ENCODE measurements at regions not wholly inside any gene's neighbourhood (a gene's known extent, or its start where the extent isn't known, plus 50 kb on each side); places are given as distances from the start of the nearest gene placed in this dataset.

GRCh38 chr2:234869969-234870368 is 81.8 kb upstream of the SH3BP4 start:
- ChIA-PET POLR2A (ENCODE audit: partially characterized antibody) (interaction anchor here (1.1 kb wide), 1 partner anchor 15 kb away, joined by 3 read pairs; no protein-coding TSS in a partner anchor), CTCF (ENCODE audit: partially characterized antibody) (interaction anchor here (1.0 to 2.7 kb wide), 2 partner anchors 8 to 12 kb away, joined by 3 to 11 read pairs; no protein-coding TSS in a partner anchor)
- H2BK5ac ChIP-seq (ENCODE audit: low read depth, low read length) = no peak overlapping the region
- H2BK12ac ChIP-seq (ENCODE audit: low read depth, low read length) = no peak overlapping the region
- no peaks in the 10 kb centered on the region for H3K23me2 ChIP-seq (ENCODE audit: low read depth, low read length)
- no peak overlapping the region for H3K23ac ChIP-seq (ENCODE audit: insufficient read length)
- H2BK20ac ChIP-seq (ENCODE audit: low read length) = no peak overlapping the region
- no peaks in the 10 kb centered on the region for H4K20me1 ChIP-seq (replicated peaks in 1 of 2; ENCODE audit: control insufficient read depth in 1 of 2, insufficient read depth in 2 of 2, low read length in 2 of 2)
- H3K79me1 ChIP-seq (ENCODE audit: low read depth, low read length) = no peaks in the 10 kb centered on the region
- H3K18ac ChIP-seq (ENCODE audit: extremely low read depth, low read length) = no peak overlapping the region
- DNase-seq (ENCODE audit: low read depth in 1 of 2, low spot score in 2 of 2) (no peak), FAIRE-seq (no peak)
- H3K14ac ChIP-seq (ENCODE audit: insufficient read length) = no peak overlapping the region
- H3K36me3 ChIP-seq (ENCODE audit: control insufficient read depth in 2 of 4, insufficient read depth in 4 of 4, low read length in 3 of 4) = no peaks in the 10 kb centered on the region
- H3K4ac ChIP-seq (replicated peaks; ENCODE audit: insufficient read length, low read depth, low read length) = no peak overlapping the region
- H4K91ac ChIP-seq (replicated peaks; ENCODE audit: insufficient read length, low read length) = no peak overlapping the region
- H3K4me2 ChIP-seq (ENCODE audit: insufficient read depth in 1 of 2, low read depth in 2 of 2, low read length in 2 of 2) = no peak overlapping the region
- H3K4me1 ChIP-seq (replicated peaks in 1 of 4; ENCODE audit: control insufficient read depth in 3 of 4, insufficient read depth in 4 of 4, low read length in 3 of 4) = no peaks in the 10 kb centered on the region
- H3K9me3 ChIP-seq (ENCODE audit: insufficient read depth in 2 of 2, low read depth in 1 of 2, low read length in 1 of 2) = peaks cover 0 to 4% of the 10 kb centered on the region in 2 experiments; a peak in 2 of 4 replicates
- no peak overlapping the region for H3K9ac ChIP-seq (replicated peaks in 1 of 4; ENCODE audit: extremely low read depth in 1 of 4, low read depth in 3 of 4, low read length in 3 of 4)
- H2BK15ac ChIP-seq (ENCODE audit: low read length) = no peak overlapping the region
- WGBS, 2 experiments (ENCODE audit: extremely low coverage in 1 of 2, insufficient coverage in 1 of 2, insufficient read length in 1 of 2, insufficient replicate concordance in 2 of 2, low coverage in 1 of 2, low lambda C conversion rate in 2 of 2, missing lambda C conversion rate in 1 of 2) = 89% methylated on average over 3 of the region's 3 CpGs; no CpG with 5 or more reads in 1 of the 2 experiments
- no peak overlapping the region for H2AK5ac ChIP-seq (ENCODE audit: low read depth, low read length)
- H3K4me3 ChIP-seq (ENCODE audit: extremely low read depth in 1 of 4, insufficient read depth in 2 of 4, low read depth in 3 of 4, low read length in 4 of 4) = no peak overlapping the region
- H4K5ac ChIP-seq (ENCODE audit: insufficient read length, low read depth, low read length) = no peak overlapping the region
- no peaks in the 10 kb centered on the region for H3K79me2 ChIP-seq (ENCODE audit: control insufficient read depth in 1 of 2, insufficient read depth in 2 of 2, low read length in 2 of 2)
- H3K27me3 ChIP-seq (replicated peaks in 1 of 4; ENCODE audit: control insufficient read depth in 3 of 4, extremely low read depth in 1 of 4, insufficient read depth in 3 of 4, low read length in 3 of 4) = no peaks in the 10 kb centered on the region
- no peak overlapping the region for H3K27ac ChIP-seq (ENCODE audit: low read depth, low read length)
- H4K8ac ChIP-seq (ENCODE audit: extremely low read depth, insufficient read depth, low read length) = no peak overlapping the region
- no peak overlapping the region for H2AFZ ChIP-seq (ENCODE audit: low read length)
- no peak overlapping the region for H3K56ac ChIP-seq (replicated peaks; ENCODE audit: insufficient read length, low read depth, low read length)
- H2BK120ac ChIP-seq (replicated peaks; ENCODE audit: low read depth, low read length) = no peak overlapping the region
- TF ChIP-seq SUZ12 (IDR thresholded peaks at IDR 0.05; ENCODE audit: low read length) (no peak), PHF8 (conservative IDR thresholded peaks at IDR 0.05; ENCODE audit: low read depth, low read length) (no peak), CTCF (IDR thresholded peaks at IDR 0.05; ENCODE audit: control extremely low read depth in 1 of 3, insufficient read depth in 1 of 3, low read depth in 1 of 3, low read length in 3 of 3) (no peak), RNF2 (IDR thresholded peaks at IDR 0.05; ENCODE audit: borderline replicate concordance, low read depth, low read length, missing control alignments, poor library complexity, severe bottlenecking) (no peak), POLR2A (IDR thresholded peaks at IDR 0.05; ENCODE audit: control extremely low read depth in 1 of 2, low read depth in 2 of 2, low read length in 2 of 2) (no peak), TBP (IDR thresholded peaks at IDR 0.05; ENCODE audit: low read depth, low read length) (no peak), SP1 (IDR thresholded peaks at IDR 0.05; ENCODE audit: low read depth, low read length) (no peak), CBX5 (IDR thresholded peaks at IDR 0.05; ENCODE audit: low read depth, low read length) (no peak), ATF3 (IDR thresholded peaks at IDR 0.05; ENCODE audit: insufficient read depth, low read depth, low read length) (no peak), MAFK (IDR thresholded peaks at IDR 0.05; ENCODE audit: low read depth, low read length) (no peak), KDM5A (IDR thresholded peaks at IDR 0.05; ENCODE audit: low read length) (no peak), NRF1 (IDR thresholded peaks at IDR 0.05; ENCODE audit: low read depth, low read length) (no peak)
